ENCODE measurements at regions not wholly inside any gene's neighbourhood (a gene's known extent, or its start where the extent isn't known, plus 50 kb on each side); places are given as distances from the start of the nearest gene placed in this dataset.

DNA sequence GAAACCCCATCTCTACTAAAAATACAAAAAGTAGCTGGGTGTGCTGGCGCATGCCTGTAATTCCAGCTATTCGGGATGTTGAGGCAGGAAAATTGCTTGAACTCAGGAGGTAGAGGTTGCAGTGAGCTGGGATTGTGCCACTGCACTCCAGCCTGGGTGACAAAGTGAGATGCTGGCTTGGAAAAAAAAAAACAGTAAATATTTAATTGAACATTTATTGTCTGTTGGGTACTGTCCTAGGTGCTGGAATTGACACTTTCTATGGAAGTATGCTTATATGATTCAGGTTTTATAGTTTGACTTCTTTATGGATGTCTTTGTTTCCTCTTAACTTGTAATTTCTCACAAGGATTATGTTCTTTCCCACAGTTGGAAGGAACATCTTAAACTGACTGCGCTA is 633.1 kb upstream of the SETBP1 start:
- TF ChIP-seq, protein P1, sequence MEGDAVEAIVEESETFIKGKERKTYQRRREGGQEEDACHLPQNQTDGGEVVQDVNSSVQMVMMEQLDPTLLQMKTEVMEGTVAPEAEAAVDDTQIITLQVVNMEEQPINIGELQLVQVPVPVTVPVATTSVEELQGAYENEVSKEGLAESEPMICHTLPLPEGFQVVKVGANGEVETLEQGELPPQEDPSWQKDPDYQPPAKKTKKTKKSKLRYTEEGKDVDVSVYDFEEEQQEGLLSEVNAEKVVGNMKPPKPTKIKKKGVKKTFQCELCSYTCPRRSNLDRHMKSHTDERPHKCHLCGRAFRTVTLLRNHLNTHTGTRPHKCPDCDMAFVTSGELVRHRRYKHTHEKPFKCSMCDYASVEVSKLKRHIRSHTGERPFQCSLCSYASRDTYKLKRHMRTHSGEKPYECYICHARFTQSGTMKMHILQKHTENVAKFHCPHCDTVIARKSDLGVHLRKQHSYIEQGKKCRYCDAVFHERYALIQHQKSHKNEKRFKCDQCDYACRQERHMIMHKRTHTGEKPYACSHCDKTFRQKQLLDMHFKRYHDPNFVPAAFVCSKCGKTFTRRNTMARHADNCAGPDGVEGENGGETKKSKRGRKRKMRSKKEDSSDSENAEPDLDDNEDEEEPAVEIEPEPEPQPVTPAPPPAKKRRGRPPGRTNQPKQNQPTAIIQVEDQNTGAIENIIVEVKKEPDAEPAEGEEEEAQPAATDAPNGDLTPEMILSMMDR (IDR thresholded peaks at IDR 0.05; ENCODE audit: extremely low read depth, missing control alignments): no peak

DNA sequence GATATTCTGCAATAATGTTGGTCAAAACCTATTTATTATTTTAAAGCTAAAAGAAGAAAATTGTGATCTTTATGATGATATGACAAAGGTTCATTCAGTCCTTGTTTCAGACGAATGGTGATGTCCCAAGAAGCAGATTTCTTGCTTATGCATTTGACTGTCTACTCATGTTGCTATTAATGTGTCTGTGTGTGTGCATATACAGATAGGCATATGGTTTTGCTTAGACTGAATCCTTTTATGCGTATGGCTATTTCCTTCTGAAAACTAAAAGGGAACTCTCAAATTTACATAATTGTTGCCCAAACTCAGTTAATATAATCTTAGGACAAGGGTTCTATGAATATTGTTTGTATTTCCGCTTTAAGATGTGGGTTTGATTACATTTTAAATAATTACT is 632.3 kb upstream of the SETBP1 start:
- TF ChIP-seq, protein P1 (IDR thresholded peaks at IDR 0.05; ENCODE audit: extremely low read depth, missing control alignments): no peak
- DNase-seq (ENCODE audit: low spot score): no peak

More for the DNA sequence above, 633.1 kb upstream of the SETBP1 start:
- no peak for DNase-seq (ENCODE audit: low spot score)

DNA sequence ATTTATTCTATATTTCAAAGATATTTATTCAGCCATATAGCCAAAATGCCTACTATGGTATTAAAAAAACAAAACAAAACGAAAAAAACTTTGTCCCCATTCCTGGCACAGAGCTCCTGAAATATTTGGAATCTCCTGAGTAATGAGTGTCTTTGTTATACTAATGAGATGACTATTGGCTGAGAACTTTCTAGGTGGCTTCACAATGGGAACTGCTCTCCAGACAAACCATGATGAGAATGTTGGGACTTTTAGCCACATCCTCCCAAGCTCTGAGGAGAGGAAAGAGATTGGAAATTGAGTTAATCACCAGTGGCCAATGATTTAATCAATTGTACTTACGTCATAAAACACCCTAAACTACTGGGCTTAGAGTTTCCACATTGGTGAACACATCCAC is 631.8 kb upstream of the SETBP1 start:
- DNase-seq (ENCODE audit: low spot score): no peak
- TF ChIP-seq, protein P1 (IDR thresholded peaks at IDR 0.05; ENCODE audit: extremely low read depth, missing control alignments): no peak

DNA sequence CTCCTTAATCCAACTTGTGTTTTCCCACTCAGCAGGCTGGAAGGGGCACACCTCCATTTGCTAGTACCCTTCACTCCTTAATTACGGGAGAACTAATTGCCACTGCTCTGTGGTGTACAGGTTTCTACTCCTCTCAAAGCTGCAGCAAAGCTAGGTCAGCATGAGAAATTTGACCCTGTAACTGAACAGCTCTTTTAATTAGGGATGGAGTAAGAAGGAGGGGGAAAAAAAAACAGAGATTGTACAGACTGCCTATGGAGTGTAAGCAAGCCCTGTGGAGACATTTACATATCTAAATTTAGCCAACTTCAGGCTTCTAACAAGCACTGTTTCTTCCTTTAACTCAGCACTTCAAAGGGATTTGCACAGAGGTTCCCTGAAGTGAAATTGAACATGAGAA is 629.7 kb upstream of the SETBP1 start:
- no peak for DNase-seq (ENCODE audit: low spot score)
- TF ChIP-seq, protein P1 (IDR thresholded peaks at IDR 0.05; ENCODE audit: extremely low read depth, missing control alignments): no peak

DNA sequence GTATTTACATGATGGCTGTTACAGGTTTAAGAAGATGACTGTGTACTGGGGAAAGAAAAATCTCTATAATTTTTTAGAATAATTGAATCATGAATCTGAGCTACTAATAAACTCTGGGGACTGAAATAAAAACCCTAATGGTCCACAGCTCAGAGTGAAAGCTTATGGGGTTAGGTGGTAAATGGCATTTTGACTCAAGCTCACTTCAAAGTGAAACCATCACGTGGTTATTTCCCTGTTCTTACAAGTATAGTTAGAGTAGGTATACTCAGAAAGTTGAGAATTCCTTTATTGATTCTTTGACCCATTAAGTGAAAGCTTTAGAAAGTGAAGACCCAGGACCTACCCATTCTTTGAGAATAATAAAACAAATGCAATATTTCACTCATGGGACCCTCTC is 626.2 kb upstream of the SETBP1 start:
- no peak for DNase-seq (ENCODE audit: low spot score)
- TF ChIP-seq, protein P1 (IDR thresholded peaks at IDR 0.05; ENCODE audit: extremely low read depth, missing control alignments): no peak

DNA sequence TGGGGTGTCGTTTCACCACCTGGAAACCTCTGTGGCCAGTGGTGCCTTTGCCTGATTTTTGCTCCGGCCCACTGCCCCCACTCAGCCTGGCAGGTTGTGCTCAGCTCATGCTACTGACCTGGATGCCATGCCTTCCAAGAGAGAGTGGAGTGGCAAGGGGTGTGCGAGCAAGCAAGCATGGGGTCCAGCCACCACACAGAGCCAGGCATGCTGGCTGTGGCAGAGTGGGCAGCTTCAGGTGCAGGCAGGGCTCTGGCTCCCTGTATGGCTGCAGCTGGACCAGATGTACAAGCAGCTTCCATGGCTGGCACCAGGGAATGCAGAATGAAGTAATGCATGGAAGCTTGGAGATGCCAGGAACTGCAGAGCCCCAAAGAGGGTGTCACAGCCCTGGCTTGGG is 620.5 kb upstream of the SETBP1 start:
- TF ChIP-seq, protein P1 (IDR thresholded peaks at IDR 0.05; ENCODE audit: extremely low read depth, missing control alignments): no peak
- no peak for DNase-seq (ENCODE audit: low spot score)

DNA sequence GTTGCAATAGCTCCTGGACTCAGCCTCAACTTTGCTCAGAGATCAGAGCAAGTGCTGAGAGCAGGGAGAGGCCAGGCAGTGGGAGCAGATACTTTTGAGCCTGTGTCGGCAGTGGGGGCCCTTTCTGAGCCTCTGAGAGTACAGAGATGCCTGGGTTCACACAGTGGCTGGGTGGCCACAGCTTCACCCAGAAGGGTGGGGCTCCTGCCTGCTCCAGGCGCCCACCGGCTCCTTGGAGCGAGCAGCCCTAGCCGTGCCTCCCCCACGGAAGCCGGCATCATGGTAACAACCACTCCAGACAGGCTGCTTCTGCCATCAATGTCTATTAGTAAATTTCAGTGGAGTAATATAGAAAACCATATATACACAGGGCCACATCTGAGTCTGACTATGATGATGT is 619.2 kb upstream of the SETBP1 start:
- no peak for DNase-seq (ENCODE audit: low spot score)
- TF ChIP-seq, protein P1 (IDR thresholded peaks at IDR 0.05; ENCODE audit: extremely low read depth, missing control alignments): no peak
